HEK293 (cell line): ENCODE measurements at regions not wholly inside any gene's neighbourhood (a gene's known extent, or its start where the extent isn't known, plus 50 kb on each side); places are given as distances from the start of the nearest gene placed in this dataset.

Source experiments
- CTCF ChIA-PET: fragments of 350-600 bp; formaldehyde crosslinking; extraction: SDS; loops from one replicate; lab custom pipeline; 2021; ENCODE audit warnings: antibody characterized with exemption; lab: Yijun Ruan, JAX
- POLR2A ChIA-PET: fragments of 300-600 bp; formaldehyde crosslinking; extraction: SDS; loops from one replicate; lab custom pipeline; 2020; ENCODE audit warnings: antibody characterized with exemption, inconsistent platforms; lab: Yijun Ruan, JAX
- H3K27ac ChIP-seq: fragments of 200-500 bp; sonication (Bioruptor generic); 2 replicates; pipeline ENCODE4 v1.5.1; 2014; ENCODE audit warnings: low read depth, low read length, control low read depth, inconsistent platforms; ENCODE audit errors: extremely low read depth
- H3K36me3 ChIP-seq, 2 experiments: fragments of 200-500 bp in 1 of 2; sonication (Bioruptor generic) in 1 of 2; 1 replicate in 1 of 2; 2 replicates in 1 of 2; pipeline ENCODE4 v1.5.1; 2014 to 2017; ENCODE audit warnings: inconsistent platforms in 2 of 2, low read length in 2 of 2; ENCODE audit not compliant: control insufficient read depth in 2 of 2, insufficient read depth in 1 of 2
- H3K4me1 ChIP-seq: fragments of 200-500 bp; sonication (Bioruptor generic); 2 replicates; pipeline ENCODE4 v1.5.1; 2014; ENCODE audit warnings: mild to moderate bottlenecking, low read length, inconsistent platforms; ENCODE audit not compliant: control insufficient read depth, insufficient read depth
- H3K4me3 ChIP-seq: 2 replicates; pipeline ENCODE4 v1.5.1; 2011; ENCODE audit warnings: low read depth, mild to moderate bottlenecking, control low read depth, low read length, moderate library complexity
- H3K9me3 ChIP-seq: fragments of 200-500 bp; sonication (Bioruptor generic); 2 replicates; pipeline ENCODE4 v1.5.1; 2014; ENCODE audit warnings: low read depth, low read length, inconsistent platforms; ENCODE audit not compliant: control insufficient read depth, insufficient read depth
- HOXC10 ChIP-seq: sonication (generic); formaldehyde crosslinking; IDR thresholded peaks from 2 replicates; pipeline ENCODE4 v1.8.1; 2023; ENCODE audit warnings: mild to moderate bottlenecking, missing genetic modification reagents
- RBAK ChIP-seq: fragments of 450-650 bp; formaldehyde crosslinking; IDR thresholded peaks from 2 replicates; pipeline ENCODE4 v1.5.1; 2016; ENCODE audit warnings: missing biosample characterization, missing genetic modification characterization
- SP3 ChIP-seq: fragments of 450-650 bp; formaldehyde crosslinking; IDR thresholded peaks from 2 replicates; pipeline ENCODE4 v1.5.1; 2016; ENCODE audit warnings: missing biosample characterization, missing genetic modification characterization
- ZBTB1 ChIP-seq: fragments of 450-650 bp; formaldehyde crosslinking; IDR thresholded peaks from 2 replicates; pipeline ENCODE4 v1.5.1; 2016; ENCODE audit warnings: missing biosample characterization, missing genetic modification characterization
- ZNF114 ChIP-seq: fragments of 450-650 bp; formaldehyde crosslinking; IDR thresholded peaks from 2 replicates; pipeline ENCODE4 v1.5.0; 2017; ENCODE audit warnings: missing biosample characterization, missing genetic modification characterization
- ZNF121 ChIP-seq: fragments of 450-650 bp; formaldehyde crosslinking; IDR thresholded peaks from 2 replicates; pipeline ENCODE4 v1.5.1; 2016; ENCODE audit warnings: missing biosample characterization, missing genetic modification characterization
- ZNF146 ChIP-seq: fragments of 450-650 bp; formaldehyde crosslinking; IDR thresholded peaks from 2 replicates; pipeline ENCODE4 v1.5.1; 2016; ENCODE audit warnings: missing biosample characterization, missing genetic modification characterization
- ZNF16 ChIP-seq: fragments of 450-650 bp; formaldehyde crosslinking; IDR thresholded peaks from 2 replicates; pipeline ENCODE4 v1.5.1; 2016; ENCODE audit warnings: low read depth, missing biosample characterization, missing genetic modification characterization
- ZNF214 ChIP-seq: fragments of 450-650 bp; formaldehyde crosslinking; IDR thresholded peaks from 2 replicates; pipeline ENCODE4 v1.5.1; 2017; ENCODE audit warnings: missing biosample characterization, mild to moderate bottlenecking, missing genetic modification characterization, borderline replicate concordance
- ZNF221 ChIP-seq: fragments of 450-650 bp; formaldehyde crosslinking; IDR thresholded peaks from 2 replicates; pipeline ENCODE4 v1.5.1; 2017; ENCODE audit warnings: missing biosample characterization, missing genetic modification characterization, borderline replicate concordance
- ZNF23 ChIP-seq: fragments of 450-650 bp; formaldehyde crosslinking; IDR thresholded peaks from 2 replicates; pipeline ENCODE4 v1.5.1; 2016; ENCODE audit warnings: missing biosample characterization, missing genetic modification characterization, borderline replicate concordance
- ZNF24 ChIP-seq: fragments of 450-650 bp; formaldehyde crosslinking; IDR thresholded peaks from 2 replicates; pipeline ENCODE4 v1.5.1; 2016; ENCODE audit warnings: missing biosample characterization, missing genetic modification characterization
- ZNF350 ChIP-seq: fragments of 450-650 bp; formaldehyde crosslinking; IDR thresholded peaks from 2 replicates; pipeline ENCODE4 v1.5.0; 2017; ENCODE audit warnings: missing biosample characterization, mild to moderate bottlenecking, missing genetic modification characterization
- ZNF391 ChIP-seq: fragments of 450-650 bp; formaldehyde crosslinking; IDR thresholded peaks from 2 replicates; pipeline ENCODE4 v1.5.1; 2016; ENCODE audit warnings: low read depth, missing biosample characterization, missing genetic modification characterization, borderline replicate concordance
- ZNF521 ChIP-seq: fragments of 450-650 bp; formaldehyde crosslinking; IDR thresholded peaks from 2 replicates; pipeline ENCODE4 v1.5.1; 2017; ENCODE audit warnings: missing biosample characterization, mild to moderate bottlenecking, missing genetic modification characterization
- ZNF529 ChIP-seq: fragments of 450-650 bp; formaldehyde crosslinking; IDR thresholded peaks from 2 replicates; pipeline ENCODE4 v1.5.1; 2017; ENCODE audit warnings: missing genetic modification characterization, missing biosample characterization; ENCODE audit not compliant: insufficient replicate concordance
- ZNF560 ChIP-seq: fragments of 450-650 bp; formaldehyde crosslinking; IDR thresholded peaks from 2 replicates; pipeline ENCODE4 v1.5.1; 2017; ENCODE audit warnings: missing biosample characterization, missing genetic modification characterization, borderline replicate concordance
- ZNF571 ChIP-seq: fragments of 450-650 bp; formaldehyde crosslinking; IDR thresholded peaks from 2 replicates; pipeline ENCODE4 v1.5.0; 2017; ENCODE audit warnings: missing biosample characterization, missing genetic modification characterization
- ZNF585B ChIP-seq: fragments of 450-650 bp; formaldehyde crosslinking; IDR thresholded peaks from 2 replicates; pipeline ENCODE4 v1.5.1; 2016; ENCODE audit warnings: missing biosample characterization, missing genetic modification characterization
- ZNF610 ChIP-seq: fragments of 450-650 bp; formaldehyde crosslinking; IDR thresholded peaks from 2 replicates; pipeline ENCODE4 v1.5.1; 2016; ENCODE audit warnings: missing biosample characterization, missing genetic modification characterization, borderline replicate concordance
- ZNF670 ChIP-seq: fragments of 450-650 bp; formaldehyde crosslinking; IDR thresholded peaks from 2 replicates; pipeline ENCODE4 v1.5.1; 2016; ENCODE audit warnings: missing biosample characterization, missing genetic modification characterization, low read depth
- ZNF76 ChIP-seq: fragments of 450-650 bp; formaldehyde crosslinking; IDR thresholded peaks from 2 replicates; pipeline ENCODE4; 2016; ENCODE audit warnings: low read depth, missing biosample characterization, missing genetic modification characterization, borderline replicate concordance
- ZNF792 ChIP-seq: fragments of 450-650 bp; formaldehyde crosslinking; IDR thresholded peaks from 2 replicates; pipeline ENCODE4 v1.5.1; 2016; ENCODE audit warnings: missing biosample characterization, missing genetic modification characterization
- TF ChIP-seq, protein P1 (sequence below): fragments of 450-650 bp; formaldehyde crosslinking; IDR thresholded peaks from 2 replicates; pipeline ENCODE4 v1.5.1; 2016; ENCODE audit warnings: missing biosample characterization, missing genetic modification characterization
- TF ChIP-seq, protein P2 (sequence below): fragments of 450-650 bp; formaldehyde crosslinking; IDR thresholded peaks from 2 replicates; pipeline ENCODE4 v1.5.1; 2017; ENCODE audit warnings: missing biosample characterization, missing genetic modification characterization
- TF ChIP-seq, protein P3 (sequence below): fragments of 450-650 bp; formaldehyde crosslinking; optimal IDR thresholded peaks from 2 replicates; pipeline ENCODE3; 2016; ENCODE audit warnings: missing biosample characterization, mild to moderate bottlenecking, missing genetic modification characterization
- TF ChIP-seq, protein P4 (sequence below): fragments of 450-650 bp; formaldehyde crosslinking; conservative IDR thresholded peaks from 2 replicates; pipeline ENCODE4 v1.5.1; 2016; ENCODE audit warnings: low read depth, missing biosample characterization, missing genetic modification characterization
- TF ChIP-seq, protein P5 (sequence below): fragments of 450-650 bp; formaldehyde crosslinking; IDR thresholded peaks from 2 replicates; pipeline ENCODE4 v1.5.1; 2017; ENCODE audit warnings: missing biosample characterization, missing genetic modification characterization

DNA sequence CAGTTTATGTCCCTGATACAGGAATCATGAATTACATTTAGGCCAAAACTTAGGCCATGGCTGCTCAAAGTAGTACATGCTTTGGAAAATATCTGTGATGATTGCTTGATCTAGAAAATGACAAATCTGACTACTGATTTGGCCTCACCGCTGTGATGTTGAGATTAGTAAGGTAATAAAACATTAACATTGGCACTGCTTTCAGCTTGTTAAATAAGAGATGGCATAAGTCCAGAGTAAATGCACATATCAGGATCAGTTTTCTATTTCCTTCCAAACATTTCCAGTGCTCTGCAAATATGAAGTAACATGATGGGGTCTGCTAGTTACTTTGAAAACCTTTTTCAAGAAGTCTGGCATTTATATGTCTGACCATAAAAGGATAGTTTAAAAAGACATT, 687.3 kb upstream of the ACTRT1 start:
- no peaks in the 10 kb centered on the region for H3K36me3 ChIP-seq
- CTCF ChIA-PET, result interaction anchor here (0.6 kb wide), 1 partner anchor 948 kb away, joined by 6 read pairs; no protein-coding TSS in a partner anchor
- POLR2A ChIA-PET, result no interaction called here
- TF ChIP-seq ZNF24 (tag by site-specific recombination), result no peak
- TF ChIP-seq RBAK (tag by site-specific recombination), result no peak
- no peak for TF ChIP-seq ZNF521 (tag by site-specific recombination)
- TF ChIP-seq ZNF221, result no peak
- TF ChIP-seq ZNF610 (tag by site-specific recombination), result no peak
- TF ChIP-seq ZNF76 (tag by site-specific recombination), result no peak
- TF ChIP-seq, protein P1, sequence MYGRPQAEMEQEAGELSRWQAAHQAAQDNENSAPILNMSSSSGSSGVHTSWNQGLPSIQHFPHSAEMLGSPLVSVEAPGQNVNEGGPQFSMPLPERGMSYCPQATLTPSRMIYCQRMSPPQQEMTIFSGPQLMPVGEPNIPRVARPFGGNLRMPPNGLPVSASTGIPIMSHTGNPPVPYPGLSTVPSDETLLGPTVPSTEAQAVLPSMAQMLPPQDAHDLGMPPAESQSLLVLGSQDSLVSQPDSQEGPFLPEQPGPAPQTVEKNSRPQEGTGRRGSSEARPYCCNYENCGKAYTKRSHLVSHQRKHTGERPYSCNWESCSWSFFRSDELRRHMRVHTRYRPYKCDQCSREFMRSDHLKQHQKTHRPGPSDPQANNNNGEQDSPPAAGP, result no peak
- no peak for TF ChIP-seq SP3
- no peak for TF ChIP-seq ZNF670
- TF ChIP-seq ZBTB1 (tag by site-specific recombination), result no peak
- no peak for TF ChIP-seq ZNF350
- no peak for TF ChIP-seq ZNF121 (tag by site-specific recombination)
- no peak for TF ChIP-seq ZNF214
- no peak for TF ChIP-seq ZNF391 (tag by site-specific recombination)
- TF ChIP-seq, all 188 proteins: peak for 0
- Histone ChIP-seq H3K9me3 (no peaks in the 10 kb centered on the region; the same call in 1 of the 2 replicates), H3K27ac (no peak overlapping the region), H3K4me3 (no peak overlapping the region), H3K4me1 (no peaks in the 10 kb centered on the region)

DNA sequence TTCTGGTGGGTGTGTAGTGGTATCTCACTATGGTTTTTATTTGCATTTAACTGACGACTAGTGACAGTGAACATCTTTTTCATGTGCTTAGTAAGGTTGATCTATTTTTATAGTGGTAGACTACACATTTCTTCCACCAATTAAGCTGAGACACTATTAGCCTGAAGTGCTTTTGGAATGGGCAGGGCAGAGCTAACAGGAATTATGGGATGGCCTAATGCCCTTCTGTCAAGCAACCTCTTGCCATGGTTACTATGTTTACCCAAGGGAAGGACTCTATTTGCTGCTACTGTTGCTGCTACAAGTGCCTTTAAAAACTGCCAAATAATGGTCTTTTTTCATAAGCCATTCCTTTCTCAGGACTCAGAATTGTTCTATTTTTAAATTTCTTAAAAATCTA, 676.7 kb upstream of the ACTRT1 start:
- H3K4me3 ChIP-seq, result no peak overlapping the region
- CTCF ChIA-PET, result no interaction called here
- H3K9me3 ChIP-seq, result no peaks in the 10 kb centered on the region
- no peak for TF ChIP-seq ZNF585B (tag by site-specific recombination)
- TF ChIP-seq ZNF529, result no peak
- no peak for TF ChIP-seq ZNF16
- TF ChIP-seq ZNF146 (tag by site-specific recombination), result no peak
- TF ChIP-seq ZNF571, result no peak
- no peak for TF ChIP-seq RBAK (tag by site-specific recombination)
- TF ChIP-seq, protein P2, sequence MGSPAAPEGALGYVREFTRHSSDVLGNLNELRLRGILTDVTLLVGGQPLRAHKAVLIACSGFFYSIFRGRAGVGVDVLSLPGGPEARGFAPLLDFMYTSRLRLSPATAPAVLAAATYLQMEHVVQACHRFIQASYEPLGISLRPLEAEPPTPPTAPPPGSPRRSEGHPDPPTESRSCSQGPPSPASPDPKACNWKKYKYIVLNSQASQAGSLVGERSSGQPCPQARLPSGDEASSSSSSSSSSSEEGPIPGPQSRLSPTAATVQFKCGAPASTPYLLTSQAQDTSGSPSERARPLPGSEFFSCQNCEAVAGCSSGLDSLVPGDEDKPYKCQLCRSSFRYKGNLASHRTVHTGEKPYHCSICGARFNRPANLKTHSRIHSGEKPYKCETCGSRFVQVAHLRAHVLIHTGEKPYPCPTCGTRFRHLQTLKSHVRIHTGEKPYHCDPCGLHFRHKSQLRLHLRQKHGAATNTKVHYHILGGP, result no peak
- TF ChIP-seq ZNF121 (tag by site-specific recombination), result no peak
- no peak for TF ChIP-seq ZNF792 (tag by site-specific recombination)
- TF ChIP-seq, protein P3, sequence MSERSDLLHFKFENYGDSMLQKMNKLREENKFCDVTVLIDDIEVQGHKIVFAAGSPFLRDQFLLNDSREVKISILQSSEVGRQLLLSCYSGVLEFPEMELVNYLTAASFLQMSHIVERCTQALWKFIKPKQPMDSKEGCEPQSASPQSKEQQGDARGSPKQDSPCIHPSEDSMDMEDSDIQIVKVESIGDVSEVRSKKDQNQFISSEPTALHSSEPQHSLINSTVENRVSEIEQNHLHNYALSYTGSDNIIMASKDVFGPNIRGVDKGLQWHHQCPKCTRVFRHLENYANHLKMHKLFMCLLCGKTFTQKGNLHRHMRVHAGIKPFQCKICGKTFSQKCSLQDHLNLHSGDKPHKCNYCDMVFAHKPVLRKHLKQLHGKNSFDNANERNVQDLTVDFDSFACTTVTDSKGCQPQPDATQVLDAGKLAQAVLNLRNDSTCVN, result no peak
- no peak for TF ChIP-seq ZNF560 (tag by site-specific recombination)
- no peak for TF ChIP-seq ZNF23 (tag by site-specific recombination)
- TF ChIP-seq ZNF114 (tag by site-specific recombination), result no peak
- TF ChIP-seq, protein P4, sequence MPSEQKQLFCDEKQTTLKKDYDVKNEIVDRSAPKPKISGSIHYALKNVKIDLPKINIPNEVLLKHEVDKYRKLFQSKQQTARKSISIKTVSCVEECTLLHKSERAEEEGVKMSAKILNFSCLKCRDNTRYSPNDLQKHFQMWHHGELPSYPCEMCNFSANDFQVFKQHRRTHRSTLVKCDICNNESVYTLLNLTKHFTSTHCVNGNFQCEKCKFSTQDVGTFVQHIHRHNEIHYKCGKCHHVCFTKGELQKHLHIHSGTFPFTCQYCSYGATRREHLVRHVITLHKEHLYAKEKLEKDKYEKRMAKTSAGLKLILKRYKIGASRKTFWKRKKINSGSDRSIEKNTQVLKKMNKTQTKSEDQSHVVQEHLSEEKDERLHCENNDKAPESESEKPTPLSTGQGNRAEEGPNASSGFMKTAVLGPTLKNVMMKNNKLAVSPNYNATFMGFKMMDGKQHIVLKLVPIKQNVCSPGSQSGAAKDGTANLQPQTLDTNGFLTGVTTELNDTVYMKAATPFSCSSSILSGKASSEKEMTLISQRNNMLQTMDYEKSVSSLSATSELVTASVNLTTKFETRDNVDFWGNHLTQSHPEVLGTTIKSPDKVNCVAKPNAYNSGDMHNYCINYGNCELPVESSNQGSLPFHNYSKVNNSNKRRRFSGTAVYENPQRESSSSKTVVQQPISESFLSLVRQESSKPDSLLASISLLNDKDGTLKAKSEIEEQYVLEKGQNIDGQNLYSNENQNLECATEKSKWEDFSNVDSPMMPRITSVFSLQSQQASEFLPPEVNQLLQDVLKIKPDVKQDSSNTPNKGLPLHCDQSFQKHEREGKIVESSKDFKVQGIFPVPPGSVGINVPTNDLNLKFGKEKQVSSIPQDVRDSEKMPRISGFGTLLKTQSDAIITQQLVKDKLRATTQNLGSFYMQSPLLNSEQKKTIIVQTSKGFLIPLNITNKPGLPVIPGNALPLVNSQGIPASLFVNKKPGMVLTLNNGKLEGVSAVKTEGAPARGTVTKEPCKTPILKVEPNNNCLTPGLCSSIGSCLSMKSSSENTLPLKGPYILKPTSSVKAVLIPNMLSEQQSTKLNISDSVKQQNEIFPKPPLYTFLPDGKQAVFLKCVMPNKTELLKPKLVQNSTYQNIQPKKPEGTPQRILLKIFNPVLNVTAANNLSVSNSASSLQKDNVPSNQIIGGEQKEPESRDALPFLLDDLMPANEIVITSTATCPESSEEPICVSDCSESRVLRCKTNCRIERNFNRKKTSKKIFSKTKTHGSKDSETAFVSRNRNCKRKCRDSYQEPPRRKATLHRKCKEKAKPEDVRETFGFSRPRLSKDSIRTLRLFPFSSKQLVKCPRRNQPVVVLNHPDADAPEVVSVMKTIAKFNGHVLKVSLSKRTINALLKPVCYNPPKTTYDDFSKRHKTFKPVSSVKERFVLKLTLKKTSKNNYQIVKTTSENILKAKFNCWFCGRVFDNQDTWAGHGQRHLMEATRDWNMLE (tag by site-specific recombination), result no peak
- TF ChIP-seq, protein P5, sequence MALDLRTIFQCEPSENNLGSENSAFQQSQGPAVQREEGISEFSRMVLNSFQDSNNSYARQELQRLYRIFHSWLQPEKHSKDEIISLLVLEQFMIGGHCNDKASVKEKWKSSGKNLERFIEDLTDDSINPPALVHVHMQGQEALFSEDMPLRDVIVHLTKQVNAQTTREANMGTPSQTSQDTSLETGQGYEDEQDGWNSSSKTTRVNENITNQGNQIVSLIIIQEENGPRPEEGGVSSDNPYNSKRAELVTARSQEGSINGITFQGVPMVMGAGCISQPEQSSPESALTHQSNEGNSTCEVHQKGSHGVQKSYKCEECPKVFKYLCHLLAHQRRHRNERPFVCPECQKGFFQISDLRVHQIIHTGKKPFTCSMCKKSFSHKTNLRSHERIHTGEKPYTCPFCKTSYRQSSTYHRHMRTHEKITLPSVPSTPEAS (tag by site-specific recombination), result no peak
- TF ChIP-seq HOXC10 (CRISPR knock-in tag), result no peak
- no peaks in the 10 kb centered on the region for H3K4me1 ChIP-seq
- POLR2A ChIA-PET, result no interaction called here
- H3K36me3 ChIP-seq, result no peaks in the 10 kb centered on the region
- no peak overlapping the region for H3K27ac ChIP-seq
